HT1080 (cell line): ENCODE measurements at regions not wholly inside any gene's neighbourhood (a gene's known extent, or its start where the extent isn't known, plus 50 kb on each side); places are given as distances from the start of the nearest gene placed in this dataset.

Experiments used
- DNase-seq: peaks from one replicate; pipeline ENCODE4 v3.0.0-alpha.2; 2015; ENCODE audit warnings: low read depth

GRCh38 chr5:54745599-54745998 is 228.0 kb downstream of the SNX18 start:
- DNase-seq = no peak

GRCh38 chr5:54743997-54744788 is 226.6 kb downstream of the SNX18 start:
- DNase-seq = peak; percentile 95

- no peak for DNase-seq
These were observed 226.0 kb downstream of the SNX18 start for GRCh38 chr5:54743581-54743980.

- DNase-seq = peak; percentile 44
These were observed 224.9 kb downstream of the SNX18 start for GRCh38 chr5:54742417-54742891.

- DNase-seq = no peak
These were observed 224.2 kb downstream of the SNX18 start for GRCh38 chr5:54741711-54742110.

- no peak for DNase-seq
These were observed 222.6 kb downstream of the SNX18 start for GRCh38 chr5:54740141-54740540.

- DNase-seq = no peak
These were observed 221.8 kb downstream of the SNX18 start for GRCh38 chr5:54739371-54739770.

GRCh38 chr5:54738973-54739367 is 221.4 kb downstream of the SNX18 start:
- no peak for DNase-seq

GRCh38 chr5:54738118-54738972 is 220.8 kb downstream of the SNX18 start:
- peak; percentile 61 for DNase-seq

GRCh38 chr5:54736003-54736797 is 218.6 kb downstream of the SNX18 start:
- no peak for DNase-seq

- DNase-seq = no peak
These were observed 215.5 kb downstream of the SNX18 start for GRCh38 chr5:54733101-54733500.

GRCh38 chr5:54732108-54732507 is 214.5 kb downstream of the SNX18 start:
- no peak for DNase-seq

GRCh38 chr5:54728588-54728915 is 211.0 kb downstream of the SNX18 start:
- DNase-seq = no peak

- no peak for DNase-seq
These were observed 210.5 kb downstream of the SNX18 start for GRCh38 chr5:54727874-54728587.

- peak; percentile 15 for DNase-seq
These were observed 208.1 kb downstream of the SNX18 start for GRCh38 chr5:54725391-54726280.

- DNase-seq = no peak
These were observed 205.4 kb downstream of the SNX18 start for GRCh38 chr5:54722846-54723433.

GRCh38 chr5:54721951-54722654 is 204.5 kb downstream of the SNX18 start:
- DNase-seq = no peak

- DNase-seq = no peak
These were observed 203.6 kb downstream of the SNX18 start for GRCh38 chr5:54721116-54721515.

GRCh38 chr5:54720341-54720740 is 202.8 kb downstream of the SNX18 start:
- peak; percentile 7 for DNase-seq
